ENCODE measurements at regions not wholly inside any gene's neighbourhood (a gene's known extent, or its start where the extent isn't known, plus 50 kb on each side); places are given as distances from the start of the nearest gene placed in this dataset.

DNA sequence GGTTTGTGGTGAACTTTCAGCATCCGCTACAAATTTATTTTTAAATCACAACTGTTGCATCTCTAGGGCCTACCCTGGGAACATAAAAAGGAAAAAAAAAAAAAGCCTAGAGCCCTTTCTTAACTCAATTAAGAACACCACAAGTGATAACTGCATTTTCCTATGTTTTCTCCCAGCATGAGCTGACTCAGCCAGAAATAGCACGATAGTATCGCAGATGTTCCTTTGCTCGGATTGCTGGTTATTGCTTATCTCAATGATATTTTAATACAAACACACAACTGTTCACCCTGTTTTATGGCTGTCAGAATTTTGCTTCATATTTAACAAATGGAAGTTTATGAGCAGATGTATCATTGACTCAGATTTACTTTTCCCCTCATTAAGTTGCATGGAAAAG is 251.8 kb upstream of the SUCLG2 start:
- no peak overlapping the region for H4K5ac ChIP-seq (ENCODE audit: insufficient read length, low read depth, low read length)
- 98% methylated on average over 4 of the region's 4 CpGs; no CpG with 5 or more reads in 1 of the 2 experiments for WGBS, 2 experiments (ENCODE audit: extremely low coverage in 1 of 2, insufficient coverage in 1 of 2, insufficient read length in 1 of 2, insufficient replicate concordance in 2 of 2, low coverage in 1 of 2, low lambda C conversion rate in 2 of 2, missing lambda C conversion rate in 1 of 2)
- H3K4ac ChIP-seq (replicated peaks; ENCODE audit: insufficient read length, low read depth, low read length), result no peak overlapping the region
- H4K91ac ChIP-seq (replicated peaks; ENCODE audit: insufficient read length, low read length), result no peak overlapping the region
- H2BK5ac ChIP-seq (ENCODE audit: low read depth, low read length), result no peak overlapping the region
- no peaks in the 10 kb centered on the region for H3K9me3 ChIP-seq (ENCODE audit: insufficient read depth in 2 of 2, low read depth in 1 of 2, low read length in 1 of 2)
- ChIA-PET POLR2A (ENCODE audit: partially characterized antibody) (no interaction called here), CTCF (ENCODE audit: partially characterized antibody) (interaction anchor here (1.3 kb wide), 1 partner anchor 112 kb away, joined by 4 read pairs; no protein-coding TSS in a partner anchor)
- H2AFZ ChIP-seq (ENCODE audit: low read length), result no peak overlapping the region
- no peaks in the 10 kb centered on the region for H3K79me2 ChIP-seq (ENCODE audit: control insufficient read depth in 1 of 2, insufficient read depth in 2 of 2, low read length in 2 of 2)
- H3K23me2 ChIP-seq (ENCODE audit: low read depth, low read length), result no peaks in the 10 kb centered on the region
- no peak overlapping the region for H3K18ac ChIP-seq (ENCODE audit: extremely low read depth, low read length)
- DNase-seq (ENCODE audit: low read depth in 1 of 2, low spot score in 2 of 2) (no peak), FAIRE-seq (no peak)
- H3K4me2 ChIP-seq (ENCODE audit: insufficient read depth in 1 of 2, low read depth in 2 of 2, low read length in 2 of 2), result no peak overlapping the region
- H3K79me1 ChIP-seq (ENCODE audit: low read depth, low read length), result no peaks in the 10 kb centered on the region
- H4K20me1 ChIP-seq (replicated peaks in 1 of 2; ENCODE audit: control insufficient read depth in 1 of 2, insufficient read depth in 2 of 2, low read length in 2 of 2), result no peaks in the 10 kb centered on the region
- no peaks in the 10 kb centered on the region for H3K27me3 ChIP-seq (replicated peaks in 1 of 4; ENCODE audit: control insufficient read depth in 3 of 4, extremely low read depth in 1 of 4, insufficient read depth in 3 of 4, low read length in 3 of 4)
- H2BK12ac ChIP-seq (ENCODE audit: low read depth, low read length), result no peak overlapping the region
- H3K14ac ChIP-seq (ENCODE audit: insufficient read length), result no peak overlapping the region
- no peaks in the 10 kb centered on the region for H3K4me1 ChIP-seq (replicated peaks in 1 of 4; ENCODE audit: control insufficient read depth in 3 of 4, insufficient read depth in 4 of 4, low read length in 3 of 4)
- no peak overlapping the region for H2BK15ac ChIP-seq (ENCODE audit: low read length)
- no peak overlapping the region for H3K9ac ChIP-seq (replicated peaks in 1 of 4; ENCODE audit: extremely low read depth in 1 of 4, low read depth in 3 of 4, low read length in 3 of 4)
- no peak overlapping the region for H3K4me3 ChIP-seq (ENCODE audit: extremely low read depth in 1 of 4, insufficient read depth in 2 of 4, low read depth in 3 of 4, low read length in 4 of 4)
- no peak overlapping the region for H4K8ac ChIP-seq (ENCODE audit: extremely low read depth, insufficient read depth, low read length)
- no peak overlapping the region for H3K23ac ChIP-seq (ENCODE audit: insufficient read length)
- H2BK20ac ChIP-seq (ENCODE audit: low read length), result no peak overlapping the region
- TF ChIP-seq BCL11A (IDR thresholded peaks at IDR 0.05; ENCODE audit: low read depth in 2 of 2, low read length in 2 of 2) (no peak), SP1 (IDR thresholded peaks at IDR 0.05; ENCODE audit: low read depth, low read length) (no peak), CTBP2 (IDR thresholded peaks at IDR 0.05; ENCODE audit: borderline replicate concordance, insufficient read depth, insufficient read length, low read length) (no peak), SAP30 (IDR thresholded peaks at IDR 0.05; ENCODE audit: insufficient read depth, insufficient replicate concordance, low read length) (no peak), TBP (IDR thresholded peaks at IDR 0.05; ENCODE audit: low read depth, low read length) (no peak), PHF8 (conservative IDR thresholded peaks at IDR 0.05; ENCODE audit: low read depth, low read length) (no peak), TEAD4 (IDR thresholded peaks at IDR 0.05; ENCODE audit: low read depth, low read length) (no peak), NANOG (IDR thresholded peaks at IDR 0.05; ENCODE audit: insufficient read depth, low read depth, low read length, poor library complexity, severe bottlenecking) (no peak), BRCA1 (IDR thresholded peaks at IDR 0.05; ENCODE audit: low read depth, low read length) (no peak), CHD1 (IDR thresholded peaks at IDR 0.05; ENCODE audit: low read depth, low read length) (no peak)
- H3K36me3 ChIP-seq (ENCODE audit: control insufficient read depth in 2 of 4, insufficient read depth in 4 of 4, low read length in 3 of 4), result no peaks in the 10 kb centered on the region
- H3K27ac ChIP-seq (ENCODE audit: low read depth, low read length), result no peak overlapping the region
- no peak overlapping the region for H2AK5ac ChIP-seq (ENCODE audit: low read depth, low read length)
- H2BK120ac ChIP-seq (replicated peaks; ENCODE audit: low read depth, low read length), result no peak overlapping the region
- no peak overlapping the region for H3K56ac ChIP-seq (replicated peaks; ENCODE audit: insufficient read length, low read depth, low read length)
